ENCODE measurements at regions not wholly inside any gene's neighbourhood (a gene's known extent, or its start where the extent isn't known, plus 50 kb on each side); places are given as distances from the start of the nearest gene placed in this dataset.

- dilution Hi-C loops (cut with MboI; ENCODE audit: extremely low pct_ligation_motif_present, low sequenced_read_pairs) (no loop called here), intact Hi-C loops (cut with micrococcal nuclease) (no loop called here)
- Histone ChIP-seq H4K20me1 (replicated peaks; ENCODE audit: control insufficient read depth, extremely low read depth, insufficient read depth, low read length) (no peaks in the 10 kb centered on the region), H3K4me2 (ENCODE audit: insufficient read depth, low read length) (no peak overlapping the region), H3K4me3 (replicated peaks in 1 of 3; ENCODE audit: insufficient read depth in 1 of 3, low read depth in 1 of 3, low read length in 3 of 3) (no peak overlapping the region), H3K9ac (replicated peaks; ENCODE audit: extremely low read depth, insufficient read depth, low read length) (no peak overlapping the region), H3K27ac (ENCODE audit: insufficient read depth, low read depth, low read length) (no peak overlapping the region), H3K79me2 (ENCODE audit: control insufficient read depth, insufficient read depth, low read length) (no peaks in the 10 kb centered on the region), H3K9me3 (replicated peaks; ENCODE audit: control insufficient read depth, insufficient read depth, low read length) (peaks cover 5% of the 10 kb centered on the region), H3K27me3 (ENCODE audit: control insufficient read depth in 2 of 2, insufficient read depth in 2 of 2, low read length in 2 of 2) (no peaks in the 10 kb centered on the region), H3K36me3 (ENCODE audit: control insufficient read depth in 2 of 2, extremely low read depth in 1 of 2, insufficient read depth in 2 of 2, low read length in 2 of 2) (no peaks in the 10 kb centered on the region), H2AFZ (ENCODE audit: low read depth, low read length) (no peak overlapping the region), H3K4me1 (ENCODE audit: control insufficient read depth, extremely low read depth, insufficient read depth, low read length) (no peaks in the 10 kb centered on the region), H3K9me1 (replicated peaks; ENCODE audit: control insufficient read depth, extremely low read depth, insufficient read depth, low read length) (no peaks in the 10 kb centered on the region)
- POLR2A ChIA-PET: no interaction called here
- FAIRE-seq (no peak), DNase-seq (ENCODE audit: low read depth, low spot score) (no peak)
- CTCF ChIA-PET: no interaction called here
- no TSS peak for BruUV-seq (replicated peaks)
- TF ChIP-seq MAX (IDR thresholded peaks at IDR 0.05; ENCODE audit: insufficient read depth, insufficient read length): no peak
- TF ChIP-seq MYC (IDR thresholded peaks at IDR 0.05; ENCODE audit: low read depth, low read length): no peak
- no peak for TF ChIP-seq POLR2AphosphoS5 (IDR thresholded peaks at IDR 0.05; ENCODE audit: insufficient read depth, low read depth, low read length)
- TF ChIP-seq EZH2 (IDR thresholded peaks at IDR 0.05; ENCODE audit: borderline replicate concordance, low read depth, low read length, severe bottlenecking): no peak
- no peak for TF ChIP-seq FOS (IDR thresholded peaks at IDR 0.05; ENCODE audit: borderline replicate concordance, insufficient read depth, low read length)
- no peak for TF ChIP-seq GATA2 (IDR thresholded peaks at IDR 0.05; ENCODE audit: insufficient read depth, insufficient read length, low read depth, low read length)
- TF ChIP-seq, protein P1, sequence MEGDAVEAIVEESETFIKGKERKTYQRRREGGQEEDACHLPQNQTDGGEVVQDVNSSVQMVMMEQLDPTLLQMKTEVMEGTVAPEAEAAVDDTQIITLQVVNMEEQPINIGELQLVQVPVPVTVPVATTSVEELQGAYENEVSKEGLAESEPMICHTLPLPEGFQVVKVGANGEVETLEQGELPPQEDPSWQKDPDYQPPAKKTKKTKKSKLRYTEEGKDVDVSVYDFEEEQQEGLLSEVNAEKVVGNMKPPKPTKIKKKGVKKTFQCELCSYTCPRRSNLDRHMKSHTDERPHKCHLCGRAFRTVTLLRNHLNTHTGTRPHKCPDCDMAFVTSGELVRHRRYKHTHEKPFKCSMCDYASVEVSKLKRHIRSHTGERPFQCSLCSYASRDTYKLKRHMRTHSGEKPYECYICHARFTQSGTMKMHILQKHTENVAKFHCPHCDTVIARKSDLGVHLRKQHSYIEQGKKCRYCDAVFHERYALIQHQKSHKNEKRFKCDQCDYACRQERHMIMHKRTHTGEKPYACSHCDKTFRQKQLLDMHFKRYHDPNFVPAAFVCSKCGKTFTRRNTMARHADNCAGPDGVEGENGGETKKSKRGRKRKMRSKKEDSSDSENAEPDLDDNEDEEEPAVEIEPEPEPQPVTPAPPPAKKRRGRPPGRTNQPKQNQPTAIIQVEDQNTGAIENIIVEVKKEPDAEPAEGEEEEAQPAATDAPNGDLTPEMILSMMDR (IDR thresholded peaks at IDR 0.05; ENCODE audit: extremely low read depth in 1 of 2, insufficient read depth in 1 of 2, low read depth in 1 of 2, low read length in 2 of 2): no peak
- no peak for TF ChIP-seq JUN (IDR thresholded peaks at IDR 0.05; ENCODE audit: borderline replicate concordance, insufficient read depth, insufficient read length, low read depth)
- no peak for TF ChIP-seq POLR2A (IDR thresholded peaks at IDR 0.05; ENCODE audit: low read depth, low read length)
These were observed 123.0 kb upstream of the ANO5 start for GRCh38 chr11:22069844-22070243.

All from endothelial cell of umbilical vein (primary cell).